ENCODE measurements at regions not wholly inside any gene's neighbourhood (a gene's known extent, or its start where the extent isn't known, plus 50 kb on each side); places are given as distances from the start of the nearest gene placed in this dataset.

GRCh38 chr2:82109418-82109817 lies 1804.9 kb upstream of the LRRTM1 start:
- H3K4me2 ChIP-seq = no peak overlapping the region
- ATAC-seq (no peak), FAIRE-seq (no peak), DNase-seq (ENCODE audit: low read depth in 1 of 2, low spot score in 1 of 2) (no peak)
- TF ChIP-seq JUNB (IDR thresholded peaks at IDR 0.05) (no peak), BCL3 (IDR thresholded peaks at IDR 0.05) (no peak), MYC (IDR thresholded peaks at IDR 0.05; ENCODE audit: borderline replicate concordance, low read length) (no peak), FOSL2 (IDR thresholded peaks at IDR 0.05) (no peak), FOSL2 (CRISPR knock-in tag; IDR thresholded peaks at IDR 0.05) (no peak), KDM1A (IDR thresholded peaks at IDR 0.05; ENCODE audit: low read depth) (no peak), ATOH8 (CRISPR knock-in tag; IDR thresholded peaks at IDR 0.05; ENCODE audit: low read depth) (no peak), ZFP36 (IDR thresholded peaks at IDR 0.05; ENCODE audit: borderline replicate concordance, partially characterized antibody) (no peak)
- TF ChIP-seq, protein P1, sequence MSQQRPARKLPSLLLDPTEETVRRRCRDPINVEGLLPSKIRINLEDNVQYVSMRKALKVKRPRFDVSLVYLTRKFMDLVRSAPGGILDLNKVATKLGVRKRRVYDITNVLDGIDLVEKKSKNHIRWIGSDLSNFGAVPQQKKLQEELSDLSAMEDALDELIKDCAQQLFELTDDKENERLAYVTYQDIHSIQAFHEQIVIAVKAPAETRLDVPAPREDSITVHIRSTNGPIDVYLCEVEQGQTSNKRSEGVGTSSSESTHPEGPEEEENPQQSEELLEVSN (IDR thresholded peaks at IDR 0.05; ENCODE audit: borderline replicate concordance, low read depth) = no peak
- 9% methylated on average over 3 of the region's 3 CpGs for WGBS (ENCODE audit: missing lambda C conversion rate)
- no peaks in the 10 kb centered on the region for H3K4me1 ChIP-seq
- H3K4me3 ChIP-seq = no peak overlapping the region
- ChIA-PET CTCF (no interaction called here), POLR2A (no interaction called here)
- no peak overlapping the region for H3K27ac ChIP-seq
- H3K9me3 ChIP-seq = peaks cover 6% of the 10 kb centered on the region; the same call in 2 of the 3 replicates

DNA sequence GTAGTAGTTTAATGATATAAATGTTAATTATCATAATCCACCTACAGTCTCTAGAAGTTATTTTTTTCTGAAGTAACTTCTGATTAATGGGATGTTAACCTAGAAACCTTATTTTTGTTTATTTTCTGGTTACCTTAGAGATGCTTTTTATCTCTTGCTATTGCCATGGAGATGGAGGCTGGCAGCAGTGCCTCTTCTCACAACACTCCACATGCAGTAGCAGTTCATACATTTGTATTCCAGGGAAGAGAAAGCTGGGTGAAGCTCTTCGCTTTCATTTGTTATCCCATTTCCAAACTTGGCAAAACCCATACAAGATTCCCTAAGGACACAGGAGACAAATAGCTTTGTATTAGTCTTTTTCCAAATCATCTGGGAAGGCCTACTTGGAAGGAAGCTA lies 1794.1 kb upstream of the LRRTM1 start:
- Histone ChIP-seq H3K27ac (no peak overlapping the region), H3K4me1 (no peaks in the 10 kb centered on the region), H3K4me3 (no peak overlapping the region), H3K9me3 (no peaks in the 10 kb centered on the region; the same call in 1 of the 3 replicates), H3K4me2 (no peak overlapping the region)
- 13% methylated on average over 1 of the region's 1 CpG for WGBS (ENCODE audit: missing lambda C conversion rate)
- DNase-seq (ENCODE audit: low read depth in 1 of 2, low spot score in 1 of 2) = no peak
- TF ChIP-seq HMGXB4 (CRISPR knock-in tag; IDR thresholded peaks at IDR 0.05; ENCODE audit: borderline replicate concordance) = no peak
- FAIRE-seq = no peak
- ATAC-seq = no peak
- ChIA-PET CTCF (no interaction called here), POLR2A (no interaction called here)

GRCh38 chr2:82089518-82089917 lies 1785.0 kb upstream of the LRRTM1 start:
- no peak overlapping the region for H3K4me3 ChIP-seq
- ATAC-seq (no peak), DNase-seq (ENCODE audit: low read depth in 1 of 2, low spot score in 1 of 2) (no peak), FAIRE-seq (no peak)
- ChIA-PET CTCF (no interaction called here), POLR2A (no interaction called here)
- TF ChIP-seq SREBF2 (IDR thresholded peaks at IDR 0.05) (no peak), ZC3H11A (IDR thresholded peaks at IDR 0.05) (no peak), POLR2A (IDR thresholded peaks at IDR 0.05; ENCODE audit: low read length) (no peak), TFCP2L1 (CRISPR knock-in tag; IDR thresholded peaks at IDR 0.05) (no peak), POLR2AphosphoS2 (conservative IDR thresholded peaks at IDR 0.05; ENCODE audit: low read length) (no peak), MAZ (IDR thresholded peaks at IDR 0.05; ENCODE audit: borderline replicate concordance, low read depth, low read length) (no peak), EP300 (IDR thresholded peaks at IDR 0.05) (no peak), FOXS1 (CRISPR knock-in tag; IDR thresholded peaks at IDR 0.05) (no peak), MYC (IDR thresholded peaks at IDR 0.05; ENCODE audit: borderline replicate concordance, low read length) (no peak), RNF2 (IDR thresholded peaks at IDR 0.05; ENCODE audit: borderline replicate concordance, low read depth) (no peak), PHF8 (IDR thresholded peaks at IDR 0.05; ENCODE audit: borderline replicate concordance, low read depth) (no peak), MAFK (IDR thresholded peaks at IDR 0.05; ENCODE audit: partially characterized antibody) (no peak), EHF (CRISPR knock-in tag; IDR thresholded peaks at IDR 0.05) (no peak), EHMT2 (IDR thresholded peaks at IDR 0.05; ENCODE audit: low read depth) (no peak)
- TF ChIP-seq, protein P2, sequence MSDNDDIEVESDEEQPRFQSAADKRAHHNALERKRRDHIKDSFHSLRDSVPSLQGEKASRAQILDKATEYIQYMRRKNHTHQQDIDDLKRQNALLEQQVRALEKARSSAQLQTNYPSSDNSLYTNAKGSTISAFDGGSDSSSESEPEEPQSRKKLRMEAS (IDR thresholded peaks at IDR 0.05) = no peak
- peaks cover 12% of the 10 kb centered on the region; the same call in 2 of the 3 replicates for H3K9me3 ChIP-seq
- H3K4me2 ChIP-seq = no peak overlapping the region
- no peaks in the 10 kb centered on the region for H3K4me1 ChIP-seq
- WGBS (ENCODE audit: missing lambda C conversion rate) = 18% methylated on average over 6 of the region's 6 CpGs
- no peak overlapping the region for H3K27ac ChIP-seq
